Skeletal muscle satellite cell (primary cell): ENCODE measurements at regions not wholly inside any gene's neighbourhood (a gene's known extent, or its start where the extent isn't known, plus 50 kb on each side); places are given as distances from the start of the nearest gene placed in this dataset.

Source experiments
- H3K27me3 ChIP-seq: 2 replicates; pipeline ENCODE4 v1.7.0; 2013; ENCODE audit warnings: low read length; ENCODE audit not compliant: control insufficient read depth, insufficient read depth
- H3K36me3 ChIP-seq: 2 replicates; pipeline ENCODE4 v1.7.0; 2013; ENCODE audit warnings: mild to moderate bottlenecking, control low read depth, low read length; ENCODE audit not compliant: insufficient read depth
- H3K4me1 ChIP-seq: 2 replicates; pipeline ENCODE4 v1.7.0; 2013; ENCODE audit warnings: low read length; ENCODE audit not compliant: control insufficient read depth, insufficient read depth
- H3K4me2 ChIP-seq: 2 replicates; pipeline ENCODE4 v1.7.0; 2013; ENCODE audit warnings: mild to moderate bottlenecking, low read length
- H3K4me3 ChIP-seq: 2 replicates; pipeline ENCODE4 v1.7.0; 2013; ENCODE audit warnings: low read length
- H3K9ac ChIP-seq: 2 replicates; pipeline ENCODE4 v1.7.0; 2013; ENCODE audit warnings: mild to moderate bottlenecking, low read depth, low read length, moderate library complexity
- H3K9me3 ChIP-seq: replicated peaks from 2 replicates; pipeline ENCODE4 v1.7.0; 2013; ENCODE audit warnings: mild to moderate bottlenecking, control low read depth, low read length

GRCh38 chr18:68489013-68489792 is 225.7 kb downstream of the TMX3 start:
- Histone ChIP-seq H3K36me3 (no peaks in the 10 kb centered on the region), H3K27me3 (no peaks in the 10 kb centered on the region), H3K4me3 (no peak overlapping the region), H3K9ac (no peak overlapping the region), H3K4me2 (no peak overlapping the region), H3K9me3 (no peaks in the 10 kb centered on the region), H3K4me1 (no peaks in the 10 kb centered on the region)

- no peaks in the 10 kb centered on the region for H3K36me3 ChIP-seq
- no peak overlapping the region for H3K4me2 ChIP-seq
- no peaks in the 10 kb centered on the region for H3K27me3 ChIP-seq
- H3K4me3 ChIP-seq, result no peak overlapping the region
- H3K9me3 ChIP-seq, result no peaks in the 10 kb centered on the region
- no peaks in the 10 kb centered on the region for H3K4me1 ChIP-seq
- H3K9ac ChIP-seq, result no peak overlapping the region
These were observed 230.7 kb downstream of the TMX3 start for GRCh38 chr18:68484241-68484640.

DNA sequence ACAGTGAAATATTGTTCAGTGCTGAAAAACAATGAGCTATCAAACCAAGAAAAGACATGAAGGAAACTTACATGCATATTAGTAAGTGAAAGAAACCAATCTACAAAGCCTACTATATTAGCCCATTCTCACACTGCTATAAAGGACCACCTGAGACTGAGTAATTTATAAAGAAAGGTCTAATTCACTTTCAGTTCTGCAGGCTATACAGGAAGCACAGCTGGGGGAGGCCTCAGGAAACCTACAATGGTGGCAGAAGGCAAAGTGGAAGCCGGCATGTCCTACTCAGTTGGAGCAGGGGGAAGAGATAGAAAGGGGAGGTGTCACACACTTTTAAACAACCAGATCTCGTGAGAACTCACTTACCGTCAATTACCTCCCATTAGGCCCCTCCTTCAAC is 232.1 kb downstream of the TMX3 start:
- H3K4me1 ChIP-seq, result no peaks in the 10 kb centered on the region
- no peak overlapping the region for H3K4me2 ChIP-seq
- H3K4me3 ChIP-seq, result no peak overlapping the region
- no peak overlapping the region for H3K9ac ChIP-seq
- H3K27me3 ChIP-seq, result no peaks in the 10 kb centered on the region
- H3K36me3 ChIP-seq, result no peaks in the 10 kb centered on the region
- no peaks in the 10 kb centered on the region for H3K9me3 ChIP-seq

DNA sequence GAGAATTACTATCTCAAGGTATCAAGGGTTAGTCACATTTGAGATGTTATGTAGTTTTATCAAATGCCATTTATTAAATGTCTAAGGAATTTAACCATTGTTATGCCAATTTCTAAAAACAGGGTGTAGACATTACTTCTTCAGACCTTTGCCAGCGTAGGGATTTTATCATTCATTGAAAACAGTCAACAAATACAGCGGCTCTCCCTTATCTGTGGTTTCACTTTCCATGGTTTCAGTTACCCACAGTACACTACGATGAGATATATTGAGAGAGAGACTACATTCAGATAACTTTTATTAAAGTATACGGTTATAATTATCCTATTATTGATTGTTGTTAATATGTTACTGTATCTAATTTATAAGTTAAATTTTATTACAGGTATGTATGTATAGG is 234.7 kb downstream of the TMX3 start:
- Histone ChIP-seq H3K4me1 (no peaks in the 10 kb centered on the region), H3K4me2 (no peak overlapping the region), H3K27me3 (no peaks in the 10 kb centered on the region), H3K9ac (no peak overlapping the region), H3K4me3 (no peak overlapping the region), H3K9me3 (no peaks in the 10 kb centered on the region), H3K36me3 (no peaks in the 10 kb centered on the region)

DNA sequence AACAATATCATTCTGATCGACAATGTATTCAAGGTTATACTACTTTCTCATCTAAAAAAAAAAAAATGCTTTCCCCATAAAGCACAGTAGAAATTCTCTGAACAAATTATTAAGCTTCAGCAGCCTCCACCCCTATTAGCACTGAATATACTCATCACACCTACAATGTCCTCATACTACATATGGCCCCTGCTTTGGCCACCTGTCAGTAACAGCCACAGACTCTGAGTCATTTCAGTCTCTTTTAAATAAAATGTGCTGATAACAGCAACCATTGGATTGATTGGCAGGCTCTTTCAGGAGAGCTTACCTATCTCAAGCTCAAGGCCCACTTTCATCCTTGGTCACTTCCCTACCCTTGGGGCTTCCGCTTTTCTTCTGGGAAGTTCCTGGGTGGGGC is 236.7 kb downstream of the TMX3 start:
- Histone ChIP-seq H3K9ac (no peak overlapping the region), H3K4me2 (no peak overlapping the region), H3K36me3 (no peaks in the 10 kb centered on the region), H3K9me3 (no peaks in the 10 kb centered on the region), H3K4me3 (no peak overlapping the region), H3K27me3 (no peaks in the 10 kb centered on the region), H3K4me1 (no peaks in the 10 kb centered on the region)

- Histone ChIP-seq H3K4me2 (peak overlapping the region; percentile 41), H3K4me1 (no peaks in the 10 kb centered on the region), H3K9me3 (no peaks in the 10 kb centered on the region), H3K9ac (no peak overlapping the region), H3K4me3 (no peak overlapping the region), H3K27me3 (no peaks in the 10 kb centered on the region), H3K36me3 (no peaks in the 10 kb centered on the region)
These were observed 239.0 kb downstream of the TMX3 start for GRCh38 chr18:68475883-68476282.

DNA sequence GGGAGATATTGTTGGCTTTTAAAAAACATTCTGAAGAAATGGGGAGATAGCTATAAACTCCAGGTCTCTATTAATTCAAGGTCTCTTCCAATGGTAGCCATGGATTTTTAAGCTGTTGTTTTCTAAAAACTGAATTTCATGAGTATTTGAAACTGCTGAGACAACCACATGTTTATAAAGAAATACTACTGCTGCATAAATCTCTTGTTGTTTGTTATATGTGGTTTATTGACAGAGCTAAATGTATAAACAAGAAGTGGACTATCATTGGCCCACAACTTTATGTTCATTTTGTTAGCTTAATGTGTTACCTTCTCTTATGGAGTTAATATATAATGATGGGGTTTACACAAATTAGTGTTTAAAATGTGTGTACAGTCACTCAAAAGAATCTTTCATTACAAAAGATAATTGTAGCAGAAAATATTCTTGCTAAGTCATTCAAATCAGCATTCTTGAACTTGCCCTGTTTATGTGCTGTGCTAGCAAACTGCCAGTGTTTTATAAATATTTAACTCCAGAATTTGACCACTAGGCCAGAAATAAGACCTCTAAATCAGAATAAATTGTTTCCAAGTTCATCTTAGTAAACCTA is 242.1 kb downstream of the TMX3 start:
- Histone ChIP-seq H3K4me1 (no peaks in the 10 kb centered on the region), H3K27me3 (no peaks in the 10 kb centered on the region), H3K36me3 (no peaks in the 10 kb centered on the region), H3K9me3 (no peaks in the 10 kb centered on the region), H3K9ac (no peak overlapping the region), H3K4me3 (no peak overlapping the region), H3K4me2 (no peak overlapping the region)

GRCh38 chr18:68469049-68469625 is 245.8 kb downstream of the TMX3 start:
- no peaks in the 10 kb centered on the region for H3K27me3 ChIP-seq
- H3K4me3 ChIP-seq, result no peak overlapping the region
- no peaks in the 10 kb centered on the region for H3K4me1 ChIP-seq
- no peaks in the 10 kb centered on the region for H3K9me3 ChIP-seq
- H3K4me2 ChIP-seq, result no peak overlapping the region
- H3K36me3 ChIP-seq, result no peaks in the 10 kb centered on the region
- H3K9ac ChIP-seq, result no peak overlapping the region

- Histone ChIP-seq H3K9me3 (no peaks in the 10 kb centered on the region), H3K36me3 (no peaks in the 10 kb centered on the region), H3K27me3 (no peaks in the 10 kb centered on the region), H3K4me2 (peak overlapping the region; percentile 6), H3K9ac (no peak overlapping the region), H3K4me1 (no peaks in the 10 kb centered on the region), H3K4me3 (no peak overlapping the region)
These were observed 247.0 kb downstream of the TMX3 start for GRCh38 chr18:68467957-68468356.

- no peak overlapping the region for H3K4me2 ChIP-seq
- no peaks in the 10 kb centered on the region for H3K9me3 ChIP-seq
- no peaks in the 10 kb centered on the region for H3K4me1 ChIP-seq
- no peak overlapping the region for H3K4me3 ChIP-seq
- no peaks in the 10 kb centered on the region for H3K27me3 ChIP-seq
- H3K36me3 ChIP-seq, result no peaks in the 10 kb centered on the region
- no peak overlapping the region for H3K9ac ChIP-seq
These were observed 247.6 kb downstream of the TMX3 start for GRCh38 chr18:68467329-68467728.

DNA sequence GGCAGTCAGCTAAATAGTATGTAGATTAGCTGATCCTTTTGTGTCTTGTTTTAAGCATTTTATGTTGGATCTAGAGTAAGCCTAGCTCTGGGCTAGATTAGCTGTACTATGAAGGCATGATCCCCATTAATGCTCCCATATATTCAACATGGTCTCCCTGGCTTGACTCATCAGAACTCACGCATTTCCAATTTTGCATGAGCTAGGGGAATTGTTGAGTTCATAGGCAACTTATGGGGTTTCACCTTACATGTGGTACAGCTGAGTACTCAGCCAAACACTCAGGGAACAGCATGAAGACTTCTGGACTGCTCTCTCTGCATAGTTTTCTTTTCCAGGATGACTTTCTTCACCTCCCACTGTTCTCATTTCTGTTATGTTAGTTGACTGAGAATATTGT is 248.2 kb downstream of the TMX3 start:
- no peaks in the 10 kb centered on the region for H3K4me1 ChIP-seq
- H3K27me3 ChIP-seq, result no peaks in the 10 kb centered on the region
- no peak overlapping the region for H3K9ac ChIP-seq
- no peaks in the 10 kb centered on the region for H3K36me3 ChIP-seq
- no peaks in the 10 kb centered on the region for H3K9me3 ChIP-seq
- no peak overlapping the region for H3K4me2 ChIP-seq
- no peak overlapping the region for H3K4me3 ChIP-seq

- Histone ChIP-seq H3K4me2 (no peak overlapping the region), H3K27me3 (no peaks in the 10 kb centered on the region)
These were observed 252.1 kb downstream of the TMX3 start for GRCh38 chr18:68462766-68463165.

More at GRCh38 chr18:68462766-68463165, 252.1 kb downstream of the TMX3 start:
- no peaks in the 10 kb centered on the region for H3K4me1 ChIP-seq
- H3K4me3 ChIP-seq, result no peak overlapping the region
- no peaks in the 10 kb centered on the region for H3K9me3 ChIP-seq
- H3K9ac ChIP-seq, result no peak overlapping the region
- H3K36me3 ChIP-seq, result no peaks in the 10 kb centered on the region
